ENCODE measurements at regions not wholly inside any gene's neighbourhood (a gene's known extent, or its start where the extent isn't known, plus 50 kb on each side); places are given as distances from the start of the nearest gene placed in this dataset.

GRCh38 chr3:28646435-28646834 is 297.8 kb upstream of the AZI2 start:
- DNase-seq (ENCODE audit: low read depth): no peak

- DNase-seq (ENCODE audit: low read depth): no peak
These were observed 300.6 kb upstream of the AZI2 start for GRCh38 chr3:28649266-28649665.

- peak; percentile 47 for DNase-seq (ENCODE audit: low read depth)
These were observed 302.5 kb upstream of the AZI2 start for GRCh38 chr3:28651159-28651558.

DNA sequence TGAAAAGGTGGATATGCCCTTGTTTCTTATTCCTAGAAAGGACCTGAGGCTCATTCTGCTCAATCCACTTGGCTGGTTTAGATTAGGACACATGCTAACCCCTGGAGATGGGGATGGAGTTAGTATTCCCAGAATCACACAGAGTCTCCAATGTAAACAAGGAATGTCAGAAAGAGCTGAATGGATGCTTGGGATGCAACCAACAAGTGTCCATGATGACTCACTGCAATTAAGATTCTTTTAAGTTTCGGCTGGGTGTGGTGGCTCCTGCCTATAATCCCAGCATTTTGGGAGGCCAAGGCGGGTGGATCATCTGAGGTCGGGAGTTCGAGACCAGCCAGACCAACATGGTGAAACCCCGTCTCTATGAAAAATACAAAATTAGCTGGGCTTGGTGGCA is 315.5 kb upstream of the AZI2 start:
- no peak for DNase-seq (ENCODE audit: low read depth)

GRCh38 chr3:28667646-28668621 is 319.3 kb upstream of the AZI2 start:
- DNase-seq (ENCODE audit: low read depth): peak; percentile 41

DNA sequence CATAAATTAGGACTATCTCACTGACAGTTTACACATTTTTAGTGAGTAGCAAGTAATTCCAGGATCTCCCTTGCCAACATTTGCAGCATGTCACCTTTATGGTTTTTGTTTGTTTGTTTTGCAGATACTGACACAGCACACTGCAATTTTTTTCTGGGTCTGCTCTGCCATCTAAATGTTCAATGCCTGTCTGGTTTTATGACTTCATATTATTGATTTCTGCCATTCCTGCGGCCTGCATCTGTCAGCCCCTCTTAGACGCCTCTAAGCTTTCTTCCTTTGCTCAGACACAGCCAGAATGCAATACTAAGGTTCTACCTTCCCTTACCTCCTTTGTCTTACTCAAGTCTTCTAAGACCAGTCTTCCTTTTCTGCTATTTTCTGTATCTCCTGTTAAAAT is 321.2 kb upstream of the AZI2 start:
- DNase-seq (ENCODE audit: low read depth): no peak

DNA sequence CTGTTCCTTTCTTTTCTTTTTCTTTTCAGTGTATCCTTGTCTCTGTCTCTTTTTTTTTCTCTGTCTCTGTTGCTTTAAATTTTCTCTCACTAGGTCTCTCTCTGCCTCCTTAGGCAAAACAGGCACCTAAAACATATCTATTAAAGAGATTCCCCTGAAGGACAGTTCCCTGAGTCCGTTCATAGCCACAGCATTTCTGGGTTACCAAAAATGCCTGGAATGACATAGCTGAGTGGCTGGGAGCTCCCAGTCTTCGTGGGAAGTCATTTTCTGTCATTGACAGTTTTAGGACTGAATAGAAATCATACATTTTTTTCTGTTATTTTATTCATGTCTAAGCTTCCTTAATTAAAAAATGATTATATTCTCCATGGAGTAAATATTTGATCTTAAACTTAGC is 323.8 kb upstream of the AZI2 start:
- DNase-seq (ENCODE audit: low read depth): no peak

GRCh38 chr3:28673446-28673845 is 324.8 kb upstream of the AZI2 start:
- no peak for DNase-seq (ENCODE audit: low read depth)

DNA sequence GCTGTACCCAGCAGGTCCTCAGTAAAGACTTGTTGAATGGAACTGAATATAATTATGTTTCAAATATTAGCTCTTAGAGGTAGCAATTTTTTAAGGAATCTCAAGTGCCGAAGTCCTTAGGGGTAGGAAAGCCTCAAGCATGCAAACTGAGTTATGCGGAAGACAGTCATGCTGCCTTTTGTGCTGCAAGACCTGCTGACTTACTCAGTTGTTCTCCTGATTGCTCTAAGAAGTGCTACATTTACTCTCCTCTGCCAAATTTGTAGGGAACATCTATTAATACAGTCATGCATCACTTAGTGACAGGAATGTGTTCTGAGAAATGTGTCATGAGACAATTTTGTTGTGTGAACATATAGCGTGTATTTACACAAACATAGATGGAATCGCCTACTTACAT is 325.6 kb upstream of the AZI2 start:
- DNase-seq (ENCODE audit: low read depth): no peak

GRCh38 chr3:28677581-28677980 is 329.0 kb upstream of the AZI2 start:
- DNase-seq (ENCODE audit: low read depth): no peak

GRCh38 chr3:28678086-28678485 is 329.5 kb upstream of the AZI2 start:
- no peak for DNase-seq (ENCODE audit: low read depth)

DNA sequence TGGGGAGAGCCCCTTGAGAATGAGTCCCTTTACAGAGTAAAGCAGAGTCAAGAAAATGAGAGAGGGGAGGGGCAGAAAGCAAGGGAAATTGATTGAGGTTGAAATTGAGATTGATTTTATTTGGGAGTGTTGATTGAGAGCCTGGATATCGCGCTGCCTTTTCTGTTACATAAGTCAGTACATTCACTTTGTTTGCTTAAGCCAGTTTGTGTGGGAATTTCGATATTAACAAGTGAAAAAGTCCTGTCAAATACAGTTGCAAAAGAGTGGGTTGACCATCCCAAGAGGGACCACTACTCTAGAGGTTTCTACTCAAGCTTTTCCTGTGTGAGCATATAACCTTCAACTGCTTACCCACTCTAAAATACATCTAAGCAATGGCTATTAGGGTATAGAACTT is 331.4 kb upstream of the AZI2 start:
- no peak for DNase-seq (ENCODE audit: low read depth)

- DNase-seq (ENCODE audit: low read depth): no peak
These were observed 333.5 kb upstream of the AZI2 start for GRCh38 chr3:28682121-28682520.

DNA sequence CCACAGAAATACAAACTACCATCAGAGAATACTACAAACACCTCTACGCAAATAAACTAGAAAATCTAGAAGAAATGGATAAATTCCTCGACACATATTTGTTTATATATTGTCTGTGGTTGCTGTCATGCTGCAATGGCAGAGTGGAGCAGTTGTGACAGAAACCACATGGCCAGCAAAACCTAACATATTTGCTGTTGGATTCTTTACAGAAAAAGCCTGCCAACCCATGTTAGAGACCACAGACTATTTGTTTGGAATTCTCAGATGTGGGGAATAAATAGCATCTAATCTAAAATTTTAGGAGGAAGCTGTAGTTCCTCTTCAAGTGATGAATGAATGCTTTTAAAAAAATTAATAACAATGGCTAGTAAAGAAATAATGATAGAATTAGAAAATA is 341.6 kb upstream of the AZI2 start:
- DNase-seq (ENCODE audit: low read depth): no peak

- no peak for DNase-seq (ENCODE audit: low read depth)
These were observed 350.1 kb upstream of the AZI2 start for GRCh38 chr3:28698706-28699105.

DNA sequence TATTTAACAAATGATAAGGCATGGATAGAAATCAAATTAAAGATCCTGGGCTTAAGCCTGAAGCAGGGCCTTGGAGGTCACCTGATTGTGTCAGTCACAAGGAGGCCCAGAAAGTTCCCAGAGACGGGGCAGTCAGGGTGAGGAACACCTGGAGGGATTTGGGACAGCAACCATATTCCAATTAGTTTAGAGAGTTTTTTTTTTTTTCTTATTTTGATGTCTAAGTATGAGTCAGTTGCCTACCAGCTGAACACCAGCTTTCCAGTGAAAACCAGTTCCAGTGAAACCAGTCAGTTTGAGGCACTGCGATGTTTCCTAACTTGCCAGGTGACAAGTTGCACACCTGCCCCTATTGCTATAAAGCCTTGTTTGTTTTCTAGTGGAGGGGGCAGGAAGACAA is 350.7 kb upstream of the AZI2 start:
- DNase-seq (ENCODE audit: low read depth): no peak

GRCh38 chr3:28700728-28701127 is 352.1 kb upstream of the AZI2 start:
- DNase-seq (ENCODE audit: low read depth): no peak

DNA sequence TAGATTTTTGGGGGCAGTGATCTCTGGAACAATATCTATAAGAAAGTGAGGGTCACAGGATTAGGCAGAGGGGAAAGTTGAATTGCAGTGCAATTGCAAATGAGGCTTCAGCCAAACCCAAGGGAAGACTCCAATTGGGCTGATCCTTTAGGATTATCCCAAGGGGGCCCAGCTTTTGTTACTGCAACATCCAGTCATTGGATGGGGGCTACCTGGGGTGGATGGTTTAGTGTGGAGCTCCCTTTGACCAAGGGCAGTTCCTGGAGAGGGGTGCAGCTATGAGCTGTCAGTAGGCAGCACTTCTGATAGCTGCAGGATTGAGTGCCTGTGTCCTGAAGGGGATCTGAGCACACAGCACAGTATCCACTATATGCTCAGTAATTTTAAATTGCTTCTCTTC is 355.2 kb upstream of the AZI2 start:
- DNase-seq (ENCODE audit: low read depth): no peak

GRCh38 chr3:28711293-28711692 is 362.7 kb upstream of the AZI2 start:
- no peak for DNase-seq (ENCODE audit: low read depth)

GRCh38 chr3:28716939-28717338 is 368.3 kb upstream of the AZI2 start:
- DNase-seq (ENCODE audit: low read depth): no peak

GRCh38 chr3:28718074-28718849 is 369.6 kb upstream of the AZI2 start:
- no peak for DNase-seq (ENCODE audit: low read depth)

DNA sequence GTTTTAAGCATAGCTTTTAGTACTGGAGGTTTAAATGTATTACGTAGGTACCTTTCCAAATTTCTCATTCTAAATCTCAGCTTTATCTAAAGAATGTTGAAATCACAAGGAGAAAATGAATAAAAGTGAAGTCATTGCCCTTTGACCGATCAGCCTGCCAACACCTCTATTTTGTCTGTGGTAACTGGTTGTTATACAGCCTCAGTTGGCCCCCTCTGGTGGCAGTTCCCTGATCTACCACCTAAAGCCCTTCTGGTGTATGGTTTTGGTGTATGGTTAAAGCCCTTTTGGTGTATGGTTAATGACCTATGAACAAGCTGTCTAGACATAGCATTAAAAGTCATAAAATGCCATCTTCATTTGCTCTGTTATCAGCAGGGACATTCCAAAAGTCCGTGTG is 378.2 kb upstream of the AZI2 start:
- peak; percentile 21 for DNase-seq (ENCODE audit: low read depth)

GRCh38 chr3:28727307-28727706 is 378.7 kb upstream of the AZI2 start:
- DNase-seq (ENCODE audit: low read depth): no peak

Data from stromal cell of bone marrow (primary cell).